IMR-90 (cell line): ENCODE measurements at regions not wholly inside any gene's neighbourhood (a gene's known extent, or its start where the extent isn't known, plus 50 kb on each side); places are given as distances from the start of the nearest gene placed in this dataset.

Experiments used
- ATAC-seq: fragments of 200-7000 bp; cut with Tn5 transposase; 2 replicates; pipeline ENCODE4 v1.9.1; 2020; ENCODE audit warnings: low read depth, mild to moderate bottlenecking, moderate library complexity
- BruUV-seq: library from RNA; stranded (reverse); fragments of 400-500 nt; replicated peaks from 2 replicates; lab custom pipeline; 2021; lab: Mats Ljungman, UMichigan
- CTCF ChIA-PET: fragments of 300-600 bp; formaldehyde crosslinking; extraction: SDS; loops from one replicate; lab custom pipeline; 2021; ENCODE audit warnings: antibody characterized with exemption; lab: Yijun Ruan, JAX
- POLR2A ChIA-PET: fragments of 300-600 bp; sonication (Branson Sonifier 250); formaldehyde crosslinking; loops from one replicate; lab custom pipeline; 2022; ENCODE audit warnings: antibody characterized with exemption; ENCODE audit not compliant: unreplicated experiment; lab: Charles Lee
- DNase-seq: peaks from one replicate; pipeline ENCODE4 v3.0.0; 2013
- H2AFZ ChIP-seq: replicated peaks from 2 replicates; pipeline ENCODE3; 2013; ENCODE audit warnings: low read length, mild to moderate bottlenecking; ENCODE audit not compliant: poor library complexity
- H2AK5ac ChIP-seq: 2 replicates; pipeline ENCODE4 v1.6.1; 2013; ENCODE audit warnings: low read depth, low read length, inconsistent platforms
- H2AK9ac ChIP-seq: replicated peaks from 2 replicates; pipeline ENCODE3; 2013; ENCODE audit warnings: mild to moderate bottlenecking, low read depth, low read length, moderate library complexity; ENCODE audit not compliant: poor library complexity
- H2BK120ac ChIP-seq: 2 replicates; pipeline ENCODE4 v1.6.1; 2013; ENCODE audit warnings: low read depth, low read length, inconsistent platforms
- H2BK15ac ChIP-seq: 3 replicates; pipeline ENCODE4 v1.6.1; 2013; ENCODE audit warnings: low read depth, low read length, inconsistent platforms
- H2BK20ac ChIP-seq: 2 replicates; pipeline ENCODE4 v1.6.1; 2013; ENCODE audit warnings: low read depth, mild to moderate bottlenecking, inconsistent platforms, low read length, moderate library complexity
- H2BK5ac ChIP-seq: 2 replicates; pipeline ENCODE4 v1.6.1; 2013; ENCODE audit warnings: mild to moderate bottlenecking, low read depth, low read length, inconsistent platforms; ENCODE audit not compliant: poor library complexity, severe bottlenecking
- H3K14ac ChIP-seq: replicated peaks from 2 replicates; pipeline ENCODE4 v1.6.1; 2013; ENCODE audit warnings: low read depth, low read length, inconsistent platforms
- H3K18ac ChIP-seq: 2 replicates; pipeline ENCODE4 v1.6.1; 2013; ENCODE audit warnings: low read depth, low read length, control low read depth
- H3K23ac ChIP-seq: 2 replicates; pipeline ENCODE4 v1.6.1; 2013; ENCODE audit warnings: low read depth, low read length, inconsistent platforms
- H3K27ac ChIP-seq: 2 replicates; pipeline ENCODE4 v1.5.1; 2013; ENCODE audit warnings: mild to moderate bottlenecking, control low read depth, low read length; ENCODE audit not compliant: insufficient read depth
- H3K27me3 ChIP-seq: 2 replicates; pipeline ENCODE4 v1.6.1; 2013; ENCODE audit warnings: low read length; ENCODE audit not compliant: control insufficient read depth, insufficient read depth
- H3K36me3 ChIP-seq: 2 replicates; pipeline ENCODE4 v1.6.1; 2013; ENCODE audit warnings: low read length, mixed read lengths; ENCODE audit not compliant: control insufficient read depth, insufficient read depth
- H3K4ac ChIP-seq: 2 replicates; pipeline ENCODE4 v1.6.1; 2013; ENCODE audit warnings: low read depth, low read length, inconsistent platforms
- H3K4me1 ChIP-seq: 2 replicates; pipeline ENCODE4 v1.6.1; 2013; ENCODE audit warnings: low read length, mixed read lengths; ENCODE audit not compliant: control insufficient read depth, insufficient read depth
- H3K4me2 ChIP-seq: 2 replicates; pipeline ENCODE4 v1.6.1; 2013; ENCODE audit warnings: low read depth, mild to moderate bottlenecking, control low read depth, low read length, moderate library complexity
- H3K4me3 ChIP-seq: 2 replicates; pipeline ENCODE4 v1.5.1; 2013; ENCODE audit warnings: low read depth, mild to moderate bottlenecking, control low read depth, low read length, moderate library complexity; ENCODE audit not compliant: insufficient read depth
- H3K56ac ChIP-seq: 2 replicates; pipeline ENCODE4 v1.6.1; 2013; ENCODE audit warnings: low read length, inconsistent platforms; ENCODE audit not compliant: insufficient read depth; ENCODE audit errors: extremely low read depth
- H3K79me1 ChIP-seq, 2 experiments: 2 replicates each; pipeline ENCODE4 v1.6.1; 2013; ENCODE audit warnings: low read length in 2 of 2, inconsistent platforms in 1 of 2, low read depth in 1 of 2
- H3K9ac ChIP-seq: 2 replicates; pipeline ENCODE4 v1.6.1; 2013; ENCODE audit warnings: low read depth, low read length, control low read depth
- H3K9me1 ChIP-seq: 2 replicates; pipeline ENCODE4 v1.6.1; 2013; ENCODE audit warnings: low read length, inconsistent platforms; ENCODE audit not compliant: insufficient read depth
- H3K9me3 ChIP-seq: 2 replicates; pipeline ENCODE4 v1.6.1; 2013; ENCODE audit warnings: low read length; ENCODE audit not compliant: control insufficient read depth, insufficient read depth
- H4K20me1 ChIP-seq: 2 replicates; pipeline ENCODE4 v1.6.1; 2013; ENCODE audit warnings: low read length, inconsistent platforms; ENCODE audit not compliant: insufficient read depth
- H4K5ac ChIP-seq: 2 replicates; pipeline ENCODE4 v1.6.1; 2013; ENCODE audit warnings: mild to moderate bottlenecking, low read depth, low read length, control low read depth
- H4K8ac ChIP-seq, 2 experiments: 2 replicates each; pipeline ENCODE4 v1.6.1; 2013; ENCODE audit warnings: low read depth in 2 of 2, low read length in 2 of 2, control low read depth in 1 of 2, inconsistent platforms in 1 of 2
- H4K91ac ChIP-seq: 2 replicates; pipeline ENCODE4 v1.6.1; 2013; ENCODE audit warnings: low read depth, low read length, inconsistent platforms; ENCODE audit not compliant: insufficient read depth
- CHD1 ChIP-seq: IDR thresholded peaks from 2 replicates; pipeline ENCODE4 v1.6.1; 2012; ENCODE audit warnings: low read depth, low read length, improper control_type of control experiment
- FOS ChIP-seq: fragments of 150-350 bp; IDR thresholded peaks from 2 replicates; pipeline ENCODE4 v1.6.1; 2016; ENCODE audit warnings: low read depth, low read length
- NFE2L2 ChIP-seq: fragments of 150-350 bp; IDR thresholded peaks from 2 replicates; pipeline ENCODE4 v1.6.1; 2016; ENCODE audit warnings: low read depth, mild to moderate bottlenecking, low read length
- RCOR1 ChIP-seq: IDR thresholded peaks from 2 replicates; pipeline ENCODE4 v1.6.1; 2012; ENCODE audit warnings: mild to moderate bottlenecking, low read length, improper control_type of control experiment; ENCODE audit not compliant: insufficient replicate concordance
- RFX5 ChIP-seq: IDR thresholded peaks from 2 replicates; pipeline ENCODE4 v1.8.0; 2012; ENCODE audit warnings: low read depth, mild to moderate bottlenecking, low read length, moderate library complexity
- SMC3 ChIP-seq: fragments of 150-350 bp; IDR thresholded peaks from 2 replicates; pipeline ENCODE4 v1.6.1; 2016; ENCODE audit warnings: low read depth, mild to moderate bottlenecking, antibody characterized with exemption, low read length, moderate library complexity
- WGBS, 2 experiments: methylation state at CpG; one replicate each; pipeline versions ENCODE4 v1.1.5 to v1.1.7; 2013; ENCODE audit warnings: missing lambda C conversion rate in 2 of 2; ENCODE audit not compliant: insufficient read length in 1 of 2; ENCODE audit errors: extremely low coverage in 2 of 2; 5-methylcytosine and 5-hydroxymethylcytosine counted together
- dilution Hi-C: fragments of 300-500 bp; cut with HindIII; formaldehyde crosslinking; loops from one replicate; pipeline ENCODE4 v1.14.3; 2018; ENCODE audit warnings: low sequenced_read_pairs; ENCODE audit not compliant: unreplicated experiment
- in situ Hi-C: fragments of 300-500 bp; cut with MboI; formaldehyde crosslinking; loops from 3 replicates; pipeline ENCODE4 v1.14.3; 2019; ENCODE audit warnings: low sequenced_read_pairs, inconsistent platforms, mixed read lengths
- intact Hi-C: fragments of 100-400 bp; cut with micrococcal nuclease; formaldehyde crosslinking; loops from 2 replicates; pipeline ENCODE4 v1.10.0; 2022
- TF ChIP-seq, protein P1 (sequence below): fragments of 150-350 bp; IDR thresholded peaks from 2 replicates; pipeline ENCODE4 v1.6.1; 2016; ENCODE audit warnings: low read depth, mild to moderate bottlenecking, low read length, moderate library complexity, borderline replicate concordance

DNA sequence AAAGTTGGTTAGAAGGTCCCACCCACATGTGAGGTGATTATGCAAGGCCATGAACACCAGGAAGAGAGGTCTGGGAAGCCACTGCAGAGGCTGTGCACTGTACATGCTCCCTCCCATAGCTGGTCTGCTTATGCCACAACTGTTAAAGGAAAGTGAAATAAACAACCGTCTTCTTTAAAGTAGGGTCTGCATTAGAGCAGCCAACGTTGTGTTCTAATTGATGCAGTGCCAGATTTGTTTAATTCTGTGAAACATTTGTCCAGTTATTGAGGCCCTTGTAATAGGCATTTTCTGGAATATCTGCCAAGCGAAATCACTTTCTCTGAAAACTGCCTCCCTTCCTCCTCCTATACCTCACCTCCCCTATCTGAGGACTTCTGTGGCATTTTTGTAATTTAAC lies 224.0 kb upstream of the LNX1 start:
- Histone ChIP-seq H3K9ac (no peak overlapping the region), H3K79me1 (no peaks in the 10 kb centered on the region), H4K8ac (no peak overlapping the region; a peak in 1 of 4 replicates), H2AK9ac (no peak overlapping the region), H3K27ac (no peak overlapping the region), H4K91ac (peak overlapping the region; percentile 81; the same call in 1 of the 2 replicates), H2BK120ac (peak overlapping the region; percentile 90), H4K20me1 (no peaks in the 10 kb centered on the region), H3K27me3 (no peaks in the 10 kb centered on the region), H3K36me3 (no peaks in the 10 kb centered on the region), H3K9me1 (peaks cover 14% of the 10 kb centered on the region), H3K4me1 (peaks cover 19% of the 10 kb centered on the region), H3K4me2 (no peak overlapping the region), H4K5ac (peak overlapping the region; percentile 19), H2AFZ (no peak overlapping the region), H2BK20ac (peak overlapping the region; percentile 39; the same call in 1 of the 2 replicates), H3K9me3 (no peaks in the 10 kb centered on the region), H3K23ac (no peak overlapping the region), H2BK5ac (no peak overlapping the region), H3K14ac (peak overlapping the region; percentile 68), H2AK5ac (peak overlapping the region; percentile 59), H3K4ac (peak overlapping the region; percentile 15), H3K18ac (peak overlapping the region; percentile 77), H3K4me3 (no peak overlapping the region), H3K56ac (no peak overlapping the region), H2BK15ac (peak overlapping the region; percentile 39; the same call in 1 of the 3 replicates)
- ChIA-PET CTCF (no interaction called here), POLR2A (no interaction called here)
- ATAC-seq (no peak), DNase-seq (no peak)
- intact Hi-C loops (loop anchor here (5.0 kb wide), 1 partner anchor 37 kb away; no protein-coding TSS in a partner anchor), dilution Hi-C loops (no loop called here), in situ Hi-C loops (no loop called here)
- no TSS peak for BruUV-seq
- no CpG with 5 or more reads among the region's 3 CpGs for WGBS, 2 experiments
- TF ChIP-seq FOS: no peak
- TF ChIP-seq CHD1: no peak
- no peak for TF ChIP-seq RCOR1
- no peak for TF ChIP-seq NFE2L2
- TF ChIP-seq, protein P1, sequence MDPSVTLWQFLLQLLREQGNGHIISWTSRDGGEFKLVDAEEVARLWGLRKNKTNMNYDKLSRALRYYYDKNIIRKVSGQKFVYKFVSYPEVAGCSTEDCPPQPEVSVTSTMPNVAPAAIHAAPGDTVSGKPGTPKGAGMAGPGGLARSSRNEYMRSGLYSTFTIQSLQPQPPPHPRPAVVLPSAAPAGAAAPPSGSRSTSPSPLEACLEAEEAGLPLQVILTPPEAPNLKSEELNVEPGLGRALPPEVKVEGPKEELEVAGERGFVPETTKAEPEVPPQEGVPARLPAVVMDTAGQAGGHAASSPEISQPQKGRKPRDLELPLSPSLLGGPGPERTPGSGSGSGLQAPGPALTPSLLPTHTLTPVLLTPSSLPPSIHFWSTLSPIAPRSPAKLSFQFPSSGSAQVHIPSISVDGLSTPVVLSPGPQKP: no peak
- TF ChIP-seq RFX5: no peak
- TF ChIP-seq SMC3: no peak
